Loucy (cell line): ENCODE measurements at regions not wholly inside any gene's neighbourhood (a gene's known extent, or its start where the extent isn't known, plus 50 kb on each side); places are given as distances from the start of the nearest gene placed in this dataset.

Source experiments
- H2AFZ ChIP-seq: fragments of 200-600 bp; sonication (generic); 2 replicates; pipeline ENCODE4 v1.6.0; 2016; ENCODE audit warnings: antibody characterized with exemption, mild to moderate bottlenecking, low read length, moderate library complexity
- H3F3A ChIP-seq: fragments of 200-600 bp; 2 replicates; pipeline ENCODE4 v1.6.0; 2016; ENCODE audit warnings: antibody characterized with exemption, low read depth, mild to moderate bottlenecking
- H3K27me3 ChIP-seq: fragments of 200-600 bp; sonication (generic); 2 replicates; pipeline ENCODE4 v1.6.1; 2014; ENCODE audit warnings: low read length, mild to moderate bottlenecking; ENCODE audit not compliant: insufficient read depth, poor library complexity, severe bottlenecking
- H3K36me3 ChIP-seq: fragments of 200-600 bp; sonication (generic); 2 replicates; pipeline ENCODE4 v1.6.1; 2016; ENCODE audit warnings: low read length; ENCODE audit not compliant: insufficient read depth
- H3K4me1 ChIP-seq: fragments of 200-600 bp; sonication (generic); 2 replicates; pipeline ENCODE4 v1.5.1; 2014; ENCODE audit warnings: low read length, mild to moderate bottlenecking; ENCODE audit not compliant: insufficient read depth, poor library complexity, severe bottlenecking
- H3K4me2 ChIP-seq: fragments of 200-600 bp; sonication (generic); 2 replicates; pipeline ENCODE4 v1.6.0; 2014; ENCODE audit warnings: antibody characterized with exemption, low read length, low read depth, mild to moderate bottlenecking; ENCODE audit not compliant: poor library complexity, severe bottlenecking
- H3K4me3 ChIP-seq: fragments of 200-600 bp; sonication (generic); 2 replicates; pipeline ENCODE4 v1.5.1; 2014; ENCODE audit warnings: low read length, mild to moderate bottlenecking, mixed read lengths; ENCODE audit not compliant: poor library complexity, severe bottlenecking
- H3K79me2 ChIP-seq: fragments of 200-600 bp; sonication (generic); 2 replicates; pipeline ENCODE4 v1.6.1; 2014; ENCODE audit warnings: low read length; ENCODE audit not compliant: insufficient read depth
- H3K9ac ChIP-seq: fragments of 200-600 bp; sonication (generic); 2 replicates; pipeline ENCODE4 v1.6.0; 2014; ENCODE audit warnings: mild to moderate bottlenecking, low read depth, low read length, moderate library complexity; ENCODE audit not compliant: poor library complexity, severe bottlenecking
- H3K9me2 ChIP-seq: fragments of 200-600 bp; sonication (generic); replicated peaks from 2 replicates; pipeline ENCODE4 v1.6.1; 2016; ENCODE audit warnings: low read depth, low read length, mixed read lengths
- H3K9me3 ChIP-seq: fragments of 200-600 bp; sonication (generic); 2 replicates; pipeline ENCODE4 v1.6.1; 2014; ENCODE audit warnings: mild to moderate bottlenecking, antibody characterized with exemption, low read length, low read depth; ENCODE audit not compliant: insufficient read depth
- H4K20me1 ChIP-seq: fragments of 200-600 bp; sonication (generic); 2 replicates; pipeline ENCODE4 v1.6.0; 2014; ENCODE audit warnings: antibody characterized with exemption, low read length, mild to moderate bottlenecking; ENCODE audit not compliant: insufficient read depth, poor library complexity, severe bottlenecking
- EZH2phosphoT487 ChIP-seq: fragments of 200-600 bp; IDR thresholded peaks from 2 replicates; pipeline ENCODE4 v1.6.1; 2018; ENCODE audit warnings: antibody characterized with exemption, mild to moderate bottlenecking, moderate library complexity, borderline replicate concordance
- TF ChIP-seq, protein P1 (sequence below): fragments of 200-600 bp; sonication (generic); conservative IDR thresholded peaks from 2 replicates; pipeline ENCODE4 v1.5.1; 2014; ENCODE audit warnings: mild to moderate bottlenecking, antibody characterized with exemption, low read length

DNA sequence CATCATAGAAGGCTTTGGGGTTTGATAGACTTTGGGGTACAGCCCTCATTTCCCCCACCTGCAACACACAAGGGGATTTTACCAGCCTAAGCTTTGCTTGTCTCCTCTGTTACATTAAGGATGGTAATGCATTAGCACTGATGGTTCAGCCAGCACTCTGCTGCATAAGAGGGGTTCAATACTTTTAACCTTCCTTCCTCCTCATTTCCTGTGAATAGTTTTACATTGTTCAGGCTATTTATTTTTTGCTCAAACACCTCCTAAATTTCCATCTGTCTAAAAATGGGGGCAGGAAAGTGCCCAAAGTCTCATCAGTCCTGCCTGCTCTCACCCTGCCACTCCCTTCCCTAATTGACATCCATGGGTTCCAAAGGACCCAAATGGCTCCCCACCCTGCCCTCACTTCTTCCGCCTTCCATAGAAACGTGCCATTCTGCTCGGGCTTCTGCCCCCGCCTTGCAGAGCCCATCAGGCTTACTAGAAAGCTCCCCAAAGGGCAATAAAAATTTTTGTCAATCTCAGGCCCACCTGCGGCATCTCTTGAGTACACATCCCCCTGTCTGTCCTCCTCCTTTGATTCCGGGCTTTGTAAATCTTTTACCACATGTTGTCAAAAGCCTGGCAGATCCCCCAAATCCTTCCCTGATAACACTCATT, 239.5 kb upstream of the SLC24A2 start:
- no peaks in the 10 kb centered on the region for H3K79me2 ChIP-seq
- H3K9me3 ChIP-seq = no peaks in the 10 kb centered on the region
- H3F3A ChIP-seq = no peaks in the 10 kb centered on the region
- no peaks in the 10 kb centered on the region for H3K9me2 ChIP-seq
- no peaks in the 10 kb centered on the region for H4K20me1 ChIP-seq
- no peak overlapping the region for H3K9ac ChIP-seq
- no peak overlapping the region for H2AFZ ChIP-seq
- no peaks in the 10 kb centered on the region for H3K36me3 ChIP-seq
- H3K27me3 ChIP-seq = no peaks in the 10 kb centered on the region
- no peaks in the 10 kb centered on the region for H3K4me1 ChIP-seq
- H3K4me3 ChIP-seq = no peak overlapping the region
- TF ChIP-seq EZH2phosphoT487 = no peak
- TF ChIP-seq, protein P1, sequence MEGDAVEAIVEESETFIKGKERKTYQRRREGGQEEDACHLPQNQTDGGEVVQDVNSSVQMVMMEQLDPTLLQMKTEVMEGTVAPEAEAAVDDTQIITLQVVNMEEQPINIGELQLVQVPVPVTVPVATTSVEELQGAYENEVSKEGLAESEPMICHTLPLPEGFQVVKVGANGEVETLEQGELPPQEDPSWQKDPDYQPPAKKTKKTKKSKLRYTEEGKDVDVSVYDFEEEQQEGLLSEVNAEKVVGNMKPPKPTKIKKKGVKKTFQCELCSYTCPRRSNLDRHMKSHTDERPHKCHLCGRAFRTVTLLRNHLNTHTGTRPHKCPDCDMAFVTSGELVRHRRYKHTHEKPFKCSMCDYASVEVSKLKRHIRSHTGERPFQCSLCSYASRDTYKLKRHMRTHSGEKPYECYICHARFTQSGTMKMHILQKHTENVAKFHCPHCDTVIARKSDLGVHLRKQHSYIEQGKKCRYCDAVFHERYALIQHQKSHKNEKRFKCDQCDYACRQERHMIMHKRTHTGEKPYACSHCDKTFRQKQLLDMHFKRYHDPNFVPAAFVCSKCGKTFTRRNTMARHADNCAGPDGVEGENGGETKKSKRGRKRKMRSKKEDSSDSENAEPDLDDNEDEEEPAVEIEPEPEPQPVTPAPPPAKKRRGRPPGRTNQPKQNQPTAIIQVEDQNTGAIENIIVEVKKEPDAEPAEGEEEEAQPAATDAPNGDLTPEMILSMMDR = no peak
- no peak overlapping the region for H3K4me2 ChIP-seq

DNA sequence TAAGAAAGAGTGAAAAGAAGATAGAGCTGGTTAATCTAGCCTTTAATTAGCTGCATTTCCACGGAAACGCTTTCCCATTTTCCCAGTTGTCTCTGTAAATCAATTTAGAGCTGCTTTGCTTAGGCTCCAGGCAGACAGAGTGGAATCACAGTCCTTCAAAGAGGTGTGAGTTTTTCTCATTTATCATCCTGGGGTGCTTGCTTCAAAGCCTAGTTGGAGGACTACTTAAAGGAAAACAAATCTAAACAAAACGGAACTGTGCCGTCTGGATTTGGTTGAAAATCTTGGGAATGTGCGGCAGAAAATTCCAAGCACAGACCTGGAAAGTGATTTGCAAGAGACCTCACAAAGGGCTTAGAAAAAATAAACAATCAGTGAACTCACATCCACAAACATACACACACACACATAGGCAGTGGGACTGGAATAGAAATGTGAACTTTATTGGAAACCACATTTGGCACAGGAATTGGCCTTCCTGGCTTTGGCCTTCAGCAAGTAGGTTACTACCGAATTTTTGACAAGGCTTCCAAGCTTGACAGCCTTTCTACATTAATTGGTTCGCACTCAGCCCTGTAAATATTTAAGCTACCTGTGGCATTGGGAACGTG, 235.2 kb upstream of the SLC24A2 start:
- no peaks in the 10 kb centered on the region for H3F3A ChIP-seq
- TF ChIP-seq, protein P1 = no peak
- TF ChIP-seq EZH2phosphoT487 = no peak
- no peaks in the 10 kb centered on the region for H3K27me3 ChIP-seq
- H3K4me3 ChIP-seq = no peak overlapping the region
- H3K36me3 ChIP-seq = no peaks in the 10 kb centered on the region
- no peak overlapping the region for H2AFZ ChIP-seq
- H3K4me1 ChIP-seq = no peaks in the 10 kb centered on the region
- no peaks in the 10 kb centered on the region for H4K20me1 ChIP-seq
- H3K9me3 ChIP-seq = no peaks in the 10 kb centered on the region
- no peak overlapping the region for H3K9ac ChIP-seq
- H3K79me2 ChIP-seq = no peaks in the 10 kb centered on the region
- H3K4me2 ChIP-seq = no peak overlapping the region
- H3K9me2 ChIP-seq = no peaks in the 10 kb centered on the region

DNA sequence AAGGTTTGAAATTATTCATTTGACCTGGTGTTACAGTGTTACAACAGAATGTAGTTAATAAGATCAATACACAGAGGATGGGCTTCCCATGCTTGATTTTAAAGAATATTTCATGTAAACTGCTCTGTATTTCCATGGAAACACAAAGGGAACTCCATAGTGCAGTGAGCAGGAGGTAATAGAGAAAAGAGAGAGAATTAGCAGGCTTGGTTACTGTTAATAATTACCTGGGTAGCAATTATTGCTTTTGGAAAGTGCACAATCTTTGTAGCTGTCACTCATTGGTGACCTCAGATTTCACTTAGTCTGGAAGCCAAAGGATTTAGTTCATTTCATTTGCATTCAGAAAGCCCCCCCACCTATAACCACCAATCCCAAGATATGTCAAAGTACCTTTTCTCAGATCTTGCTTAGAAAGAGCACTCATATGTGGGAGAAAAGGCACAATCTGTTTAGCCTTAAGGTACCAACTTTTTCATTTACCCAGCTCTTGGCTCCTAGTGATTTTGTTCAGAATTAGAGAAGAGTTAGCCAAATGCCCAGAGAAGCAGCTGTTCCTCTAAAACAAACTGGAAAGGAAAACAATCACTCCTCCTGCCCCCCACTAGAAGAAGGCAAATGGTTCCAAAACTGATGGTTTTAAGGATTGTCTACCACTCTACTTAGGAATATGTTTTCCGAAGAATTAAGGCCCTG, 234.5 kb upstream of the SLC24A2 start:
- no peaks in the 10 kb centered on the region for H3K9me2 ChIP-seq
- no peaks in the 10 kb centered on the region for H3K4me1 ChIP-seq
- no peaks in the 10 kb centered on the region for H3K36me3 ChIP-seq
- H4K20me1 ChIP-seq = no peaks in the 10 kb centered on the region
- TF ChIP-seq EZH2phosphoT487 = no peak
- TF ChIP-seq, protein P1 = no peak
- no peak overlapping the region for H3K9ac ChIP-seq
- H3K4me2 ChIP-seq = no peak overlapping the region
- no peak overlapping the region for H2AFZ ChIP-seq
- no peak overlapping the region for H3K4me3 ChIP-seq
- no peaks in the 10 kb centered on the region for H3K9me3 ChIP-seq
- no peaks in the 10 kb centered on the region for H3F3A ChIP-seq
- H3K27me3 ChIP-seq = no peaks in the 10 kb centered on the region
- no peaks in the 10 kb centered on the region for H3K79me2 ChIP-seq
